ENCODE measurements at regions not wholly inside any gene's neighbourhood (a gene's known extent, or its start where the extent isn't known, plus 50 kb on each side); places are given as distances from the start of the nearest gene placed in this dataset.

DNA sequence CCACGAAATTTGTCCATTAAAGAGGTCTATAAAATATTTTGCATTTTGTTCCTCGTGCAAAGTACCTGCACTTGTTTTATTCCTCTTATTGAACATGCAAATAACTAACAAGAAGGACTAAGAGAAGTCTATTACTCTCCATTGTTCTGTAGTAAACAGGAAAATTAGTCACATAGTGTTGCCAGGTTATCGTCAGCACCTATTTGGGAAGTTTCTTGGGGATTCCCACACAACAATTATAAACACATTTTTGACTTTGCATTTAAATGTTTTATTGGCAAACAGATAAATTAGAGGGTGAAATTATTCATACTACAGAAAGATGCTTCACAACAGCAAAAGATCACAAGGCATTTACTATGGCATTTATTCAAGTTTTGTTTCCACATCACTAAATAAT lies 174.5 kb downstream of the ZC3H11B start:
- TF ChIP-seq, protein P1, sequence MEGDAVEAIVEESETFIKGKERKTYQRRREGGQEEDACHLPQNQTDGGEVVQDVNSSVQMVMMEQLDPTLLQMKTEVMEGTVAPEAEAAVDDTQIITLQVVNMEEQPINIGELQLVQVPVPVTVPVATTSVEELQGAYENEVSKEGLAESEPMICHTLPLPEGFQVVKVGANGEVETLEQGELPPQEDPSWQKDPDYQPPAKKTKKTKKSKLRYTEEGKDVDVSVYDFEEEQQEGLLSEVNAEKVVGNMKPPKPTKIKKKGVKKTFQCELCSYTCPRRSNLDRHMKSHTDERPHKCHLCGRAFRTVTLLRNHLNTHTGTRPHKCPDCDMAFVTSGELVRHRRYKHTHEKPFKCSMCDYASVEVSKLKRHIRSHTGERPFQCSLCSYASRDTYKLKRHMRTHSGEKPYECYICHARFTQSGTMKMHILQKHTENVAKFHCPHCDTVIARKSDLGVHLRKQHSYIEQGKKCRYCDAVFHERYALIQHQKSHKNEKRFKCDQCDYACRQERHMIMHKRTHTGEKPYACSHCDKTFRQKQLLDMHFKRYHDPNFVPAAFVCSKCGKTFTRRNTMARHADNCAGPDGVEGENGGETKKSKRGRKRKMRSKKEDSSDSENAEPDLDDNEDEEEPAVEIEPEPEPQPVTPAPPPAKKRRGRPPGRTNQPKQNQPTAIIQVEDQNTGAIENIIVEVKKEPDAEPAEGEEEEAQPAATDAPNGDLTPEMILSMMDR (IDR thresholded peaks at IDR 0.05): no peak
- no peak for TF ChIP-seq POLR2A (IDR thresholded peaks at IDR 0.05)

Measured in adrenal gland (tissue), 5 donors.